ENCODE measurements at regions not wholly inside any gene's neighbourhood (a gene's known extent, or its start where the extent isn't known, plus 50 kb on each side); places are given as distances from the start of the nearest gene placed in this dataset.

- no peak overlapping the region for H3K4me3 ChIP-seq (ENCODE audit: low read length)
- TF ChIP-seq, protein P1, sequence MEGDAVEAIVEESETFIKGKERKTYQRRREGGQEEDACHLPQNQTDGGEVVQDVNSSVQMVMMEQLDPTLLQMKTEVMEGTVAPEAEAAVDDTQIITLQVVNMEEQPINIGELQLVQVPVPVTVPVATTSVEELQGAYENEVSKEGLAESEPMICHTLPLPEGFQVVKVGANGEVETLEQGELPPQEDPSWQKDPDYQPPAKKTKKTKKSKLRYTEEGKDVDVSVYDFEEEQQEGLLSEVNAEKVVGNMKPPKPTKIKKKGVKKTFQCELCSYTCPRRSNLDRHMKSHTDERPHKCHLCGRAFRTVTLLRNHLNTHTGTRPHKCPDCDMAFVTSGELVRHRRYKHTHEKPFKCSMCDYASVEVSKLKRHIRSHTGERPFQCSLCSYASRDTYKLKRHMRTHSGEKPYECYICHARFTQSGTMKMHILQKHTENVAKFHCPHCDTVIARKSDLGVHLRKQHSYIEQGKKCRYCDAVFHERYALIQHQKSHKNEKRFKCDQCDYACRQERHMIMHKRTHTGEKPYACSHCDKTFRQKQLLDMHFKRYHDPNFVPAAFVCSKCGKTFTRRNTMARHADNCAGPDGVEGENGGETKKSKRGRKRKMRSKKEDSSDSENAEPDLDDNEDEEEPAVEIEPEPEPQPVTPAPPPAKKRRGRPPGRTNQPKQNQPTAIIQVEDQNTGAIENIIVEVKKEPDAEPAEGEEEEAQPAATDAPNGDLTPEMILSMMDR (IDR thresholded peaks at IDR 0.05; ENCODE audit: insufficient read depth, low read depth, low read length, missing control alignments), result no peak
- DNase-seq (ENCODE audit: low read depth), result no peak
These were observed 227.2 kb upstream of the ARHGAP20 start for GRCh38 chr11:110939471-110939870.

GRCh38 chr11:110935018-110935640, 222.9 kb upstream of the ARHGAP20 start:
- no peak for DNase-seq (ENCODE audit: low read depth)
- no peak overlapping the region for H3K4me3 ChIP-seq (ENCODE audit: low read length)
- TF ChIP-seq, protein P1 (IDR thresholded peaks at IDR 0.05; ENCODE audit: insufficient read depth, low read depth, low read length, missing control alignments), result no peak

DNA sequence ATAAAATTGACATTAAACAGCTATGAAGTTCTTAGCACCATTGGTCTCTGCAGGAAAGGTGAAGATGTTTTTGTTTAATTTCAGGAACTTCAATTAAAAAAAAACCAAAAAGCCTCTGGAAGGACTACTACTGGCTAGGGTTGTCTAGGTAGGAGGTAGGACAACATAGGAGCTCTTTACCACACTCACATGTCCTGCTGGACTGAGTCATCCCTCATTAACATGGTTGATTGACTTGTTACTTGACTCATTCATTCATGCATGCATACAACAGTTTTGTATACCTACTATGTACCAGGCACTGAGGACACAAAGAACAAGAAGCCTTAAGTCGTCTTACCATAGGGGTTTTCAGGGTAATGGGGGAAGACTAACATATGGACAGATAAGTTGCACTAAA, 216.9 kb upstream of the ARHGAP20 start:
- H3K4me3 ChIP-seq (ENCODE audit: low read length), result no peak overlapping the region
- peak; percentile 21 for DNase-seq (ENCODE audit: low read depth)
- TF ChIP-seq, protein P1 (IDR thresholded peaks at IDR 0.05; ENCODE audit: insufficient read depth, low read depth, low read length, missing control alignments), result no peak

- no peak for DNase-seq (ENCODE audit: low read depth)
- TF ChIP-seq, protein P1 (IDR thresholded peaks at IDR 0.05; ENCODE audit: insufficient read depth, low read depth, low read length, missing control alignments), result no peak
- no peak overlapping the region for H3K4me3 ChIP-seq (ENCODE audit: low read length)
These were observed 216.2 kb upstream of the ARHGAP20 start for GRCh38 chr11:110928391-110928790.

DNA sequence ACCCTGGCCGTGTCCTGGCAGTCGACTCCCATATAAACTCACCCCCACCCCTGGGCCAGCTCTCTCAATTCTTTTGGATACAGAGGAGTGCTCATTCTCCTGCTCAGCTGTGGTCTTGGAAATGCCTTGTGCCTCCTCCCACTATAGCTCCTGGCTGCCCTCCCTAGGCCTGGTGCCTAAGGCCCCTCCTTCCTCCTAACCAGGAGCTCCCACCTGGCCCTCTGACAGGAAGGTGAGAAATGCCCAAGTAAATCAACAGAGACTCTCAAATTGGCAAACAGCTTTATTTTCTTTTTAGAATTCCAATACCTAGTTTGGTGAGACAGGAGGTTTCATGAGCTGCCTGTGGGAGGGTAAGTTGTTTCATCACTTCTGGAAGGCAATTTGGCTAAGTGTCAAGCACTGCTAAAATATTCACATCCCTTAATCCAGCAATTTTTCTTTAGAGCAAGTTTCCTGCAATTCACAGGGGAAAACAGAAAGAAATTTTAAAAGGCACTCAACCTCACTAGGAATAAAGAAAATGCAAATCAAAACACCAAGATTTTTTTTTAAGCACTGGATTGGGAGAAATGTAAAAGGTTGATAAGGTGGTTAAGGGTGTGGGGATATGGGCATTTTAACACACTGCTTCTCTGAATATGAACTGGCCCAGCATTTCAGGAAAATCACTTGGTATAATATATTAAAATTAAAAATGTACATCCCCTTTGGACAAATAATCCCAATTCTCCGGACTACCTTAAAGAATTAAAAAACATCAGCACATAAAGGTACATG, 209.7 kb upstream of the ARHGAP20 start:
- no peak for DNase-seq (ENCODE audit: low read depth)
- TF ChIP-seq, protein P1 (IDR thresholded peaks at IDR 0.05; ENCODE audit: insufficient read depth, low read depth, low read length, missing control alignments), result no peak
- H3K4me3 ChIP-seq (ENCODE audit: low read length), result no peak overlapping the region

- TF ChIP-seq, protein P1 (IDR thresholded peaks at IDR 0.05; ENCODE audit: insufficient read depth, low read depth, low read length, missing control alignments), result no peak
- no peak for DNase-seq (ENCODE audit: low read depth)
- H3K4me3 ChIP-seq (ENCODE audit: low read length), result no peak overlapping the region
These were observed 207.1 kb upstream of the ARHGAP20 start for GRCh38 chr11:110919241-110919922.
